Tibial nerve (tissue), 4 donors: ENCODE measurements at regions not wholly inside any gene's neighbourhood (a gene's known extent, or its start where the extent isn't known, plus 50 kb on each side); places are given as distances from the start of the nearest gene placed in this dataset.

Source experiments
- DNase-seq, 2 donors: peaks; one replicate each; pipeline ENCODE4 v3.0.0-alpha.2; 2019; ENCODE audit warnings: low spot score in 2 of 2
- H3K27ac ChIP-seq, 4 donors: fragments of 200-600 bp; sonication (generic) in 3 of 4; one replicate each; pipeline ENCODE4 v1.5.1; 2017 to 2019; ENCODE audit warnings: mild to moderate bottlenecking in 1 of 4
- H3K27me3 ChIP-seq, 2 donors: fragments of 200-600 bp; sonication (generic) in 1 of 2; one replicate each; pipeline versions ENCODE4 v1.5.1 to v1.6.0; 2017 to 2019
- H3K36me3 ChIP-seq, 3 donors: fragments of 200-600 bp; sonication (generic); one replicate each; pipeline ENCODE4 v1.5.1; 2018 to 2019
- H3K4me1 ChIP-seq, 4 donors: fragments of 200-600 bp; sonication (generic) in 3 of 4; one replicate each; pipeline ENCODE4 v1.5.1; 2017 to 2019
- H3K4me3 ChIP-seq, 4 donors: fragments of 200-600 bp; sonication (generic) in 3 of 4; one replicate each; pipeline ENCODE4 v1.5.1; 2017 to 2019; ENCODE audit warnings: mild to moderate bottlenecking in 1 of 4, moderate library complexity in 1 of 4
- H3K9me3 ChIP-seq, 4 donors: fragments of 200-600 bp; sonication (generic) in 3 of 4; one replicate each; pipeline ENCODE4 v1.5.1; 2017 to 2019
- EP300 ChIP-seq, 2 donors: sonication (generic); formaldehyde crosslinking; IDR thresholded peaks; one replicate each; pipeline ENCODE4 v1.6.1; 2017; ENCODE audit warnings: antibody characterized with exemption in 2 of 2, mild to moderate bottlenecking in 1 of 2
- POLR2A ChIP-seq, 2 donors: fragments of 450-650 bp; IDR thresholded peaks; one replicate each; pipeline ENCODE4 v1.6.1; 2017; ENCODE audit warnings: antibody characterized with exemption in 2 of 2, mild to moderate bottlenecking in 2 of 2, moderate library complexity in 2 of 2
- WGBS, 2 donors: methylation state at CpG; one replicate each; pipeline ENCODE4 v1.1.5; 2018; 5-methylcytosine and 5-hydroxymethylcytosine counted together
- TF ChIP-seq, protein P1 (sequence below), 5 experiments: fragments of 200-600 bp in 3 of 5; fragments of 450-650 bp in 2 of 5; sonication (generic) in 3 of 5; IDR thresholded peaks; one replicate each; pipeline ENCODE4 v1.5.1; 2016 to 2019; ENCODE audit warnings: antibody characterized with exemption in 5 of 5, mild to moderate bottlenecking in 3 of 5, moderate library complexity in 2 of 5

DNA sequence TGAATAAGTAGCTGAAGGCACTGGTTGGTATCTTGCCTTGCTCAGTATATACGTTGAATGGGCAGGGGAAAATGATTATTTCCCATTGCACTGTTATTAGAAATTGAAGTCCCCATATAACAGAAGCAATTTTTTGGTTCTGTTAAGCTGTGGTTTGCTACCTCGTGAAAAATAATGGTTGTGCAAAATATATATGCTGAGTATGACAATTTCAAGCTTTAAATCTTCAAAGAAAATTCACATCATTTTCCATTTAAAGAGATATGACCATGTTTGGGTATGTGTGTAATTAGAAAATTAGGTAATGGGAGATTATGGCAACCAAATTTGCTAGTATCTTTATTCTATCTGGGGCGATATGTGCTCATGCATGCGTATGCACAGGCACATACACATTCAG is 139.8 kb downstream of the DMAC1 start:
- H3K4me3 ChIP-seq: no peak overlapping the region
- no peaks in the 10 kb centered on the region for H3K9me3 ChIP-seq
- no peaks in the 10 kb centered on the region for H3K27me3 ChIP-seq
- TF ChIP-seq POLR2A (IDR thresholded peaks at IDR 0.05): no peak
- TF ChIP-seq, protein P1, sequence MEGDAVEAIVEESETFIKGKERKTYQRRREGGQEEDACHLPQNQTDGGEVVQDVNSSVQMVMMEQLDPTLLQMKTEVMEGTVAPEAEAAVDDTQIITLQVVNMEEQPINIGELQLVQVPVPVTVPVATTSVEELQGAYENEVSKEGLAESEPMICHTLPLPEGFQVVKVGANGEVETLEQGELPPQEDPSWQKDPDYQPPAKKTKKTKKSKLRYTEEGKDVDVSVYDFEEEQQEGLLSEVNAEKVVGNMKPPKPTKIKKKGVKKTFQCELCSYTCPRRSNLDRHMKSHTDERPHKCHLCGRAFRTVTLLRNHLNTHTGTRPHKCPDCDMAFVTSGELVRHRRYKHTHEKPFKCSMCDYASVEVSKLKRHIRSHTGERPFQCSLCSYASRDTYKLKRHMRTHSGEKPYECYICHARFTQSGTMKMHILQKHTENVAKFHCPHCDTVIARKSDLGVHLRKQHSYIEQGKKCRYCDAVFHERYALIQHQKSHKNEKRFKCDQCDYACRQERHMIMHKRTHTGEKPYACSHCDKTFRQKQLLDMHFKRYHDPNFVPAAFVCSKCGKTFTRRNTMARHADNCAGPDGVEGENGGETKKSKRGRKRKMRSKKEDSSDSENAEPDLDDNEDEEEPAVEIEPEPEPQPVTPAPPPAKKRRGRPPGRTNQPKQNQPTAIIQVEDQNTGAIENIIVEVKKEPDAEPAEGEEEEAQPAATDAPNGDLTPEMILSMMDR (IDR thresholded peaks at IDR 0.05): no peak
- no peak for TF ChIP-seq EP300 (IDR thresholded peaks at IDR 0.05)
- 89 to 92% methylated on average over 4 of the region's 4 CpGs for WGBS, 2 donors
- peaks cover 0 to 3% (median 0%) of the 10 kb centered on the region in 4 donors for H3K4me1 ChIP-seq
- no peak for DNase-seq
- no peaks in the 10 kb centered on the region for H3K36me3 ChIP-seq
- H3K27ac ChIP-seq: no peak overlapping the region

- 14 to 17% methylated on average over 5 of the region's 5 CpGs for WGBS, 2 donors
- TF ChIP-seq, protein P1 (IDR thresholded peaks at IDR 0.05): no peak
- TF ChIP-seq EP300 (IDR thresholded peaks at IDR 0.05) (no peak), POLR2A (IDR thresholded peaks at IDR 0.05) (no peak)
Observed at GRCh38 chr9:7656636-7657035, 142.9 kb downstream of the DMAC1 start.

GRCh38 chr9:7653262-7653661 is 146.3 kb downstream of the DMAC1 start:
- H3K27me3 ChIP-seq: no peaks in the 10 kb centered on the region
- H3K36me3 ChIP-seq: no peaks in the 10 kb centered on the region
- H3K4me1 ChIP-seq: peaks cover 0 to 3% (median 0%) of the 10 kb centered on the region in 4 donors
- WGBS, 2 donors: 54 to 63% methylated on average over 7 of the region's 7 CpGs
- H3K27ac ChIP-seq: no peak overlapping the region
- H3K4me3 ChIP-seq: no peak overlapping the region
- TF ChIP-seq EP300 (IDR thresholded peaks at IDR 0.05) (peak in 1 of 2 donors; percentile 14), POLR2A (IDR thresholded peaks at IDR 0.05) (no peak)
- TF ChIP-seq, protein P1 (IDR thresholded peaks at IDR 0.05): no peak
- no peaks in the 10 kb centered on the region for H3K9me3 ChIP-seq
- DNase-seq: no peak

More at GRCh38 chr9:7656636-7657035, 142.9 kb downstream of the DMAC1 start:
- no peaks in the 10 kb centered on the region for H3K9me3 ChIP-seq
- peaks cover 0 to 3% (median 0%) of the 10 kb centered on the region in 4 donors for H3K4me1 ChIP-seq
- H3K27ac ChIP-seq: no peak overlapping the region
- H3K4me3 ChIP-seq: no peak overlapping the region
- no peak for DNase-seq
- no peaks in the 10 kb centered on the region for H3K36me3 ChIP-seq
- no peaks in the 10 kb centered on the region for H3K27me3 ChIP-seq

DNA sequence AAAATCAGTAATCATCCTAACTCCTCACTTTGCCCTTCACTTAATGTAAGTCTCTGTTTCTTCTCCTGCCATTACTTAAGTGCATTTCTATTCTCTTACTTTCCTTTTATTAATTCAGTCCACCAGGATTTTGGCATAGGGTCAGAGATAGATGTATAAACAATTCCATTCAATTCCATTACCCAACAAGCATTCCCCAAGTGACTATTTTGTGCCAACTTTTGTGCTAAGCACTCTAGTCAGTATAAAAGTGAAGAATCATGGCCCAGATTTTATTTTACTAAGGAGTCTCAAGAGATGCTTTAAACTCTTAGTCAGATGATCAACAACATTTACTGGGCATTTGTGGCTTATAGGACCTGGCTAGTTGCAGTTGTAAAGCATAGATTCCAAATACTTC is 159.3 kb downstream of the DMAC1 start:
- no peak overlapping the region for H3K27ac ChIP-seq
- H3K36me3 ChIP-seq: no peaks in the 10 kb centered on the region
- no peak overlapping the region for H3K4me3 ChIP-seq
- H3K4me1 ChIP-seq: peaks cover 0 to 16% (median 0%) of the 10 kb centered on the region in 4 donors
- DNase-seq: peak in 1 of 2 donors; percentile 33
- H3K9me3 ChIP-seq: peaks cover 0 to 3% (median 0%) of the 10 kb centered on the region in 4 donors
- H3K27me3 ChIP-seq: no peaks in the 10 kb centered on the region
- TF ChIP-seq EP300 (IDR thresholded peaks at IDR 0.05): peak in 1 of 2 donors; percentile 30
- no peak for TF ChIP-seq POLR2A (IDR thresholded peaks at IDR 0.05)
- TF ChIP-seq, protein P1 (IDR thresholded peaks at IDR 0.05): no peak

DNA sequence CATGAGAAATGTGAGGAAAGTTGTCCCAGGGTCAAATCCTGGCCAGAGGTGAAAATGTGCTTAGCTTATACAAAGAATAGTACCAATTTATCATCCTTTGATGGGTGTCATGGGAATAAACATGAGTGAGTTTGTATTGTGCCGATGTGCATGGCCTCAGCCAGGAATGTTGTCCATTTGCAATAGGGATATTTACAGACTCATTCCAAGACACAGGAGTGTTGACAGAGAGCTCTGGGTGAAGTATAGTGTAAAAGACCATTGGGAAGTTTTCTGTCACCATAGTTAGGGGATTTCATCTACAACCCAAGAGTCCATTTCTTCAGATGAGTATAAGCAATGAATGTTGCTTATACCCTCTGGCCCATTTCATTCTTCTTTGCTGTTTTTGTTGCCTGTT is 160.1 kb downstream of the DMAC1 start:
- no peak overlapping the region for H3K4me3 ChIP-seq
- TF ChIP-seq EP300 (IDR thresholded peaks at IDR 0.05): no peak
- no peak for TF ChIP-seq POLR2A (IDR thresholded peaks at IDR 0.05)
- TF ChIP-seq, protein P1 (IDR thresholded peaks at IDR 0.05): no peak
- H3K4me1 ChIP-seq: peaks cover 0 to 16% (median 0%) of the 10 kb centered on the region in 4 donors
- WGBS, 2 donors: 79 to 88% methylated on average over 1 of the region's 1 CpG
- H3K27me3 ChIP-seq: no peaks in the 10 kb centered on the region
- no peak overlapping the region for H3K27ac ChIP-seq
- no peak for DNase-seq
- no peaks in the 10 kb centered on the region for H3K9me3 ChIP-seq
- no peaks in the 10 kb centered on the region for H3K36me3 ChIP-seq
